AG09319 (cell line): ENCODE measurements at regions not wholly inside any gene's neighbourhood (a gene's known extent, or its start where the extent isn't known, plus 50 kb on each side); places are given as distances from the start of the nearest gene placed in this dataset.

Experiments
- DNase-seq: peaks from one replicate; pipeline ENCODE4 v3.0.0-alpha.2; 2010; ENCODE audit warnings: low read depth; ENCODE audit errors: extremely low read depth
- TF ChIP-seq, protein P1 (sequence below): IDR thresholded peaks from 2 replicates; pipeline ENCODE4 v1.5.1; 2011; ENCODE audit warnings: low read depth, mild to moderate bottlenecking, inconsistent platforms, low read length, moderate library complexity

DNA sequence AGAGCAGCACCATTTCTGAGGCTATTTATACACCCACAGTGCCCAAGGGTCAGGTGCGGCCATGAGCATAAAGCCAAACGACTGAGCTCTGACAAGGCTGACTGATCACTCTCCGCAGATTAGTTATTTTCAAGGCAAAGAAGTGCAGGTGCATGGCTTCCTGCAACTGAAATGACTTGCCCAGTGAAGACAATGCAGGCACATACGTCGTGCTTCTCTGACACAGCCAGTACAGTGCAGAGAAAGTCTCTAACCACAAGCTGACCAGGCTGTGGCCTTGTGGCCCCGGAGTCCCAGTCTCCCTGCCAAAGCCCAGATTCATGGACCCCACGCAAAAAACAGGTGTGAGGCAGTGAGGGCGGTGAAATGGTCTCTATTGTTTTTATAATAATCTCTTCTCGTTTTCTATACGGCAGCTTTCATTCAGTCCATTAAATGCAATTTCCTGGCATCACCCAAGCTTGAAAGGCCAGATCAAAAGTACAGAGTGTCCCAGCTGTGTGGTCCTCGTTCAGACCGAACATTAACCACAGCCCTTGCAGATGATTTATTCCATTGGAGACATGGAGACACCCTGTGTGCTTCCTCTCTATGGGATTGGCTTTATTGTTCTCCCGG lies 447.0 kb upstream of the ID2 start:
- DNase-seq, result no peak
- TF ChIP-seq, protein P1, sequence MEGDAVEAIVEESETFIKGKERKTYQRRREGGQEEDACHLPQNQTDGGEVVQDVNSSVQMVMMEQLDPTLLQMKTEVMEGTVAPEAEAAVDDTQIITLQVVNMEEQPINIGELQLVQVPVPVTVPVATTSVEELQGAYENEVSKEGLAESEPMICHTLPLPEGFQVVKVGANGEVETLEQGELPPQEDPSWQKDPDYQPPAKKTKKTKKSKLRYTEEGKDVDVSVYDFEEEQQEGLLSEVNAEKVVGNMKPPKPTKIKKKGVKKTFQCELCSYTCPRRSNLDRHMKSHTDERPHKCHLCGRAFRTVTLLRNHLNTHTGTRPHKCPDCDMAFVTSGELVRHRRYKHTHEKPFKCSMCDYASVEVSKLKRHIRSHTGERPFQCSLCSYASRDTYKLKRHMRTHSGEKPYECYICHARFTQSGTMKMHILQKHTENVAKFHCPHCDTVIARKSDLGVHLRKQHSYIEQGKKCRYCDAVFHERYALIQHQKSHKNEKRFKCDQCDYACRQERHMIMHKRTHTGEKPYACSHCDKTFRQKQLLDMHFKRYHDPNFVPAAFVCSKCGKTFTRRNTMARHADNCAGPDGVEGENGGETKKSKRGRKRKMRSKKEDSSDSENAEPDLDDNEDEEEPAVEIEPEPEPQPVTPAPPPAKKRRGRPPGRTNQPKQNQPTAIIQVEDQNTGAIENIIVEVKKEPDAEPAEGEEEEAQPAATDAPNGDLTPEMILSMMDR, result no peak

DNA sequence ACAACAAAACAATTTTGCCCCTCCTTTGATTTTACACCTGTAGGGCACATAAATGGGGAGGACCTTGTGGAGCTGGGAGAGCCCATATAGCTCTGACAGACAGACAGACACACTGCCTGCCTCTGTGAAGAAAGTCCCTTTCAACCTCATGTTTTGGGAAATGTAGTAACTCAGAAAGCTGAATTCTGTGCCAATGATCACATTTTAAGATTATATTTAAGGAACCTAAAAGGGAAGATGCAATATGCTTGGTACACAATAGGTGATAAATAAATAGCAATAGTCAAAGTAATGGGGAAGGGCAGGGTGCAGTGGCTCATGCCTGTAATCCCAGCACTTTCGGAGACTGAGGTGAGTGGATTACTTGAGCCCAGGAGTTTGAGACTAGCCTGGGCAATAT lies 446.4 kb upstream of the ID2 start:
- TF ChIP-seq, protein P1, result no peak
- DNase-seq, result no peak

DNA sequence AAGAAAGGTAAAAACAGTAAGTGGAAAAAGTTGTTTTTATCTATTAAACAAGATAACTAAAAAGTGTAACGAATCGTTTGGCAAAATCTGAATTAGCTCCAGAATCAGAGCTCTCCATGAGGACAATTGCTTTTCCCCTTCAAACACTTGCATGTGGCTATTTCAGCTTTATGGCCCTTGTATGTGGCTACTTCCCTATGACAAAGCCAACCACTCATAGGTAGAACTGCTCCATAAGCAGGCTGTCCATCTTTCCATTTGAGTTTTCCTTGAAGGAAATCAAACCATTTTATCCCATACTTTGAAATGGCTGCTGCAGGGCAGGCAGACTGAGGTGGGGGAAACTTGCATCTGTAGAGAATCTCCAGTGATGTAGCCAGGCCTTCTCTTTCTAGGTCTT lies 445.5 kb upstream of the ID2 start:
- DNase-seq, result no peak
- TF ChIP-seq, protein P1, result no peak

DNA sequence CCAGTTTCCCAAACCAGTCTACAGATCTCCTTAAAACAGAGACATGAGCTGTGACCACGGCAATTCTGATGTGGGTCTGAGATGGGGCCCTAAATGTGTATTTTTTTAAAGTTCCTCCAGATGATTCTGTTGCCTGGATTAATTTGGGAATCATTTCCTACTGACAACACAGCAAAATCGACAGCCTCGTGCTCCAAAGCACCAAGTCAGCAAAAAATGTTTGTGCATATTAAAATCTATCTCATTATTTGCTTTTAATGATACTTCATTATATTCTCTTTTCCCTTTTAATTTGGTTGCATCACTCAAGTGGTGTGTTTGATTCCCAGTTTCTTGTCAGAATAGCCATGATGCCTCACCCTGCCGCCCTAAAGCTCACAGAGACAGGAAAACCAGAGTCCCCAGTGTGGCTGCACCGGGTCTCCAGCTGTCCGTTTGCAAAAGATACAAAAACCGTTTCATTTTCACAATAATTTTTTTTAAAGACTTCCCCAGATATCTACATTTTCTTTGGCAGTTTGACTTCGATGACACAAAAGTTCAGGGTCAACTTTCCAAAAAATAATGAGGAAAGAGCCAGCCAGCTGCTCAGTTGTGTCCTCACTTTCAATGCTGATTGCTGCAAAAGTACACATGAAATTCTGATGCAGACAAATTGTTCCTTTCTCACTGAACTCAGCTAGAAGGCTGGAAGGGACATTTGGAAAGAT lies 443.2 kb upstream of the ID2 start:
- TF ChIP-seq, protein P1, result no peak
- DNase-seq, result no peak

DNA sequence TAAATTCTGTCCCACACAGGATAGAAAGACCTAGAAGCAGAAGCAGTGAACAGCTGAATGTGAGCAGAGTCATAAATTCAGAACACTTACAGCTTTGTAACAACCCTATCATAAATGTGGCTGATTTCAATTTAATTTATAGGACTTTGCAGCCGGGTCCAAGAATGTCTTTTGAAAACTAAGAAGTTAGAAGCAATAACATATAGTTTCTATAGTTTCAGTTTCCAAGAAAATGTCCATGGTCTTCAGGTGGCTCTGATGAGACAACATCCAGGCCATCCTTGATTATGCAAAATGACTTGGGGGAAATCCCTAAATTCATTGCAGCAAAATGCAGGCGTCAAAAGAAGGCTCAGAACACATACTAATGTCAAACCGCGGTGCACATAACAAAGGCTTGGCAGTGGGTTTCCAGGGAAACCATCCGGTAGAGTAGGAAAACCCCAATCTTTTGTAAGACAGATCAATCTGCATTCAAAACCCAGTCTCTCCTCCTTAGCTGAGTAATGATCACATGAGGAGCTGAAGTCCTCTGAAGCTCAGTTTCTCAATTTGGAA lies 442.2 kb upstream of the ID2 start:
- TF ChIP-seq, protein P1, result no peak

DNA sequence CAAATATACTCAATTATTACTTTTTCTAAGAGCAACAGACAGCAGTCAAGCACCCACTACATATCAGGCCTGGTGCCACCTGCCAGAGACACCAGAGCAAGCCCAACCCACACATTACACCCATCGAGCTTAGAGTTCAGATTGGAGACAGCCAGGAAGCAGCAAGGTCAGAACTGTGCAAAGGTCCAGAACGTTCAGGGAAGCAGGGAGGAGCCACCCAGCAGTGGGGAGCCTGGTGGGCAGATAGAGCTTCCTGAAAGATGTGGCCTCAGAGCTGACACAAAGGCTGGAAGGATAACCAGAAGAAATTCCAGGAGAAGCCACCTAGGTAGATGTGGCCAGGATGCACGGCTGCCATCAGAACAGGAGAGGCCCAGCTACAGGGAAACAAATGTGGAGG lies 440.5 kb upstream of the ID2 start:
- TF ChIP-seq, protein P1, result no peak
- no peak for DNase-seq

More for the DNA sequence above, 442.2 kb upstream of the ID2 start:
- DNase-seq, result no peak

DNA sequence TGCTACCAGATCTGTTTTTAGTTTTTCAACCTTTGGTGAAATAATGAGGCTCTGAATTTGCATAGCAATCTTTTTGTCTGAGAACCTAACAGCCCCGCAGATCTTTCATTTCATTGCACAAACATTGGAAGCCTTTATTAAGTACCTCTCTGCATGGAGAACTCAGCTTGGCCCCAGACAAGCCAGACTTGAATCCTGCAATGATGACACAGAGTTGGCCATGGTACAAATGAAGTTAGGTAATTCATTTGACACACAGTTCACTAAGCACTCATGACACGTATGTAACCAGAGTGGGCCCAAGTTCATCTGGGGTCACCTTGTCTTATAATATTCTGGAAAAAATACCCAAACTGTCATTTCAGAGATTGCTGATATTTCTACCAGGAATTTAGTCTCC lies 439.1 kb upstream of the ID2 start:
- DNase-seq, result peak; percentile 3
- TF ChIP-seq, protein P1, result no peak
